Memory B cell (primary cell): ENCODE measurements at regions not wholly inside any gene's neighbourhood (a gene's known extent, or its start where the extent isn't known, plus 50 kb on each side); places are given as distances from the start of the nearest gene placed in this dataset.

Experiments
- ATAC-seq: fragments of 150-1000 bp; cut with Tn5 transposase; 2 replicates; pipeline ENCODE4 v1.10.0; 2021; ENCODE audit warnings: low read depth, mild to moderate bottlenecking, moderate library complexity
- DNase-seq, 2 donors: peaks; one replicate each; pipeline ENCODE4 v3.0.0; 2022; ENCODE audit warnings: low spot score in 2 of 2
- H3K27ac Mint-ChIP-seq: one replicate; pipeline ENCODE4 v1.8.0; 2022; ENCODE audit warnings: mild to moderate bottlenecking, moderate library complexity, mixed read lengths
- H3K27me3 Mint-ChIP-seq: one replicate; pipeline ENCODE4 v1.8.0; 2022; ENCODE audit warnings: mixed read lengths
- H3K36me3 Mint-ChIP-seq: one replicate; pipeline ENCODE4 v1.8.0; 2022; ENCODE audit warnings: mild to moderate bottlenecking, mixed read lengths
- H3K4me1 Mint-ChIP-seq: one replicate; pipeline ENCODE4 v1.8.0; 2022; ENCODE audit warnings: mixed read lengths
- H3K4me3 Mint-ChIP-seq: one replicate; pipeline ENCODE4 v1.8.0; 2022; ENCODE audit warnings: mild to moderate bottlenecking, moderate library complexity, mixed read lengths
- H3K9me3 Mint-ChIP-seq: one replicate; pipeline ENCODE4 v1.8.0; 2022; ENCODE audit warnings: mixed read lengths

DNA sequence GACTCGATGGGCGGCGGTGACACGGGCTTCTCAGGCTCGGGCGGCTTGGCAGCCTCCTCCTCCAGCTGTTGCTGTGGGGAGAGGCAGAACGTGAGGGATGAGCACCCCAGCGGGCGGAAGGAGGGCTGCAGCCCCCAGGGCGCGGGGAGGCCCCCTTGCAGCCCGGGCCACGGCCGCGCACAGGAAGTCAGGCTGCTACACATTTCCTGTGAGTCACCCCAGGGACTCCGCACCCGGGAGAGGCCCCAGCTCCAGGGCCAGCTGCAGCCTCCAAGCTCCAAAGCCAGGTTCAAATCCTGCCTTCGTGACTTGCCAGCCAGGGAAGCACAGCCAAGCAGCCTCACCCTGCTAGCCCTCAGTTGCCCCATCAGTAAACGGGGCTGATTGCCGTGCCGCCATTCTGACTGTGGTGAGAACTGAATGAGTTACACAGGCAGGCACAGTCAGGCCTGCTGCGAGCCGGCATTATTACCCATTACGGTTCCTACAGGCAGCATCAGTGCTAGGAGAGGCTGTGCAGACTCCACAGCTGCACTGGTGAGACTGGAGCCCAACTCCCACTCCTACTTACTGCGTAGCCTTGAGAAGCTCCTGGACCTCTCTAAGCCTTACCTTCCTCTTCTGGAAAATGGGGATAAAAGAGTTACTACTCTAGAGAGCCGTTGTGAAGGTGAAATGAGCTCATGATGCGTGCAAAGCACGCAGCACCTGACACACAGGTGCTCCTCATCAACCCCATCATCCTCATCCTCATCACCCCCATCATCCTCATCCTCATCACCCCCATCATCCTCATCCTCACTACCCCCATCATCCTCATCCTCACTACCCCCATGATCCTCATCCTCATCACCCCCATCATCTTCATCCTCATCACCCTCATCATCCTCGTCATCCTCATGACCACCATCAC, 100.9 kb downstream of the NCOR2 start:
- peaks cover 58% of the 10 kb centered on the region for H3K4me1 Mint-ChIP-seq
- H3K27ac Mint-ChIP-seq: peak overlapping the region; percentile 94
- peaks cover 37% of the 10 kb centered on the region for H3K36me3 Mint-ChIP-seq
- peak; percentile 78 to 83 for DNase-seq
- peak; percentile 98 for ATAC-seq
- peaks cover 3% of the 10 kb centered on the region for H3K9me3 Mint-ChIP-seq
- H3K4me3 Mint-ChIP-seq: peak overlapping the region; percentile 67
- H3K27me3 Mint-ChIP-seq: no peaks in the 10 kb centered on the region

DNA sequence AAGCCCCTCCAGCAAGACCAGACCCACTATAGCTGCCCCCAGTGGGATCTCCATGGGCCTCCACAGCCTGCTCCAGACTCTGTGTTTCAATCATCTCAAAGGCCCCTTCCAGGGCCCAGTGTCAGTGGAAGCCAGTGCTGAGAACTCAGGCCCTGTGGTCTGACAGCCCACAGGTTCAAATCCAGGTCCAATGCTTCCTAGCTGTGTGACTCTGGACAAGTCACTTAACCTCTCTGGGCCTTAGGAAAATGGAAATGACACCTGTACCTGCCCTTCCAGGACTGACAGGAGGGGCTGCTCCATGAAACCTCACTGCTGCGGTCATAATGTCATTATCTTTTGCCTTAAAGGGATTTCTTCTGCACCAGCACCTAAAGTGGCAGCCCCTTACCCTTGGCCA, 101.9 kb downstream of the NCOR2 start:
- H3K36me3 Mint-ChIP-seq: peaks cover 34% of the 10 kb centered on the region
- H3K27me3 Mint-ChIP-seq: no peaks in the 10 kb centered on the region
- peaks cover 3% of the 10 kb centered on the region for H3K9me3 Mint-ChIP-seq
- H3K4me1 Mint-ChIP-seq: peaks cover 55% of the 10 kb centered on the region
- DNase-seq (no peak), ATAC-seq (no peak)
- peak overlapping the region; percentile 67 for H3K4me3 Mint-ChIP-seq
- peak overlapping the region; percentile 94 for H3K27ac Mint-ChIP-seq

DNA sequence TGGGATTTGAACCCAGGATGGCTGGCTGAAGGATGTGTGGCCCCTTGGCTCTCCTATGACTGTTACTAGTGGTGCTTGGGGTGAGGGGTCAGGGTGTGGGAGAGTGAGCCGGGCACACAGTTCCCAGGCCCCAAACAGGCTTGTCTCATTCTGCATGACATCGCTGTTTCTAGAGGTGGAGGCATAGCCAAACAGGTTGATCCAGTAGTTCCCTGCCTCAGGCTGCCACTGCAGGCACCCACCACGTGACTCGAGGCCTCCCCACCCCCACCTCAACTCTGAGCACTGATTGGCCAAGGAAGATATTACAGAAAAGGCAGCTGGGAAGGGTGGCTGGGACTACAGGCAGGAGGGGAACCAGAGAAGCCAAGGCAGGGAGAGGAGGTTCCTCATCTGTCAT, 102.6 kb downstream of the NCOR2 start:
- ATAC-seq: no peak
- peaks cover 3% of the 10 kb centered on the region for H3K9me3 Mint-ChIP-seq
- H3K27me3 Mint-ChIP-seq: no peaks in the 10 kb centered on the region
- no peak for DNase-seq
- peak overlapping the region; percentile 54 for H3K27ac Mint-ChIP-seq
- H3K4me1 Mint-ChIP-seq: peaks cover 50% of the 10 kb centered on the region
- peak overlapping the region; percentile 7 for H3K4me3 Mint-ChIP-seq
- H3K36me3 Mint-ChIP-seq: peaks cover 31% of the 10 kb centered on the region

DNA sequence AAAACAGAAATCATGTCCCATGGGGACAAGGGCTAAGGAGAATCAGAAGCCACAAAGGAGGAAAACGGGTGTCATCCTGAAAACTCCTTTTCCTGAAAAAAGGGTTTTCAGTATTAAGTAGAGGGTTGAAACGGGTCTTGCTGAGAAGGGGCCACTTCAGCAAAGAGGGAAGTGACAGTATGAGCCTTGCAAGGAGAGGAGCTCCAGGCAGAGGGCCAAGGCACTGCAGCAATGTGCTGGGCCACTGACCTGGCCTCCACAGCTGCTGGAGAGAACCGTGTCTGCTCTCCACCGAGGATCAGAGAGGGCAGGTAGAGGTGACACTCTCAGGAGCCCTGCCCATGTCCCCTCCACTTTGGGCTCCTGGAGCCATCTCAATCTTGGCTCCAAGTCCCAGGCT, 103.3 kb downstream of the NCOR2 start:
- DNase-seq (no peak), ATAC-seq (no peak)
- Mint-ChIP-seq H3K9me3 (peaks cover 3% of the 10 kb centered on the region), H3K36me3 (peaks cover 28% of the 10 kb centered on the region), H3K4me3 (no peak overlapping the region), H3K27ac (peak overlapping the region; percentile 54), H3K4me1 (peaks cover 45% of the 10 kb centered on the region), H3K27me3 (no peaks in the 10 kb centered on the region)

DNA sequence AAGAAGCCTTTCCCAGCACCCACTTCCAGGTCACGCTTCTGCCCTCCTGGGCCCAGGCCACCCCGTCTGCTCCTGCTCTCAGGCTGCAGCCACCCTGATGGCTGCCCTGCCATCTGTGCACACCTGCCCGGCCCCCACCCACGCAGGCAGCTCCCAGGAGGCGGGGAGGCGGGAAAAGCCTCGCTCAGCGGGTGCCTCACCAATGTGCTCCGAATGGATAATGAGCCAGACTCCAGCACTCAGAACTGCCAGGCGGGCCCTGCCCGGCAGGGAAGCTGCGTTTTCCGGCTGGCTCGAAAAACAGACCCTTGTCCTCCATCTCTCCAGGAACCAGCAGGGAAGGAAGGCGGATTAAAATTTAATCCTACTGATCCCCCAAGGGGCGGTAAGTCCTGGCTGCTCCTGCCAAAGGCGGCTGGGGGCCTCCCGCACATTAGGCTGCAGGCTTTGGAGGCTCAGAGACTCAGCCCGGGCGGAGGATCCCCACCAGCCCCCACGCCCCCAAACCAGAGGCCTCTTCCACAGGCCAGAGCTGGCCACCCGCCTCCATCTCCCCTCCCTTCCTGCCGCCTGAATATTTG, 104.0 kb downstream of the NCOR2 start:
- peaks cover 3% of the 10 kb centered on the region for H3K9me3 Mint-ChIP-seq
- no peak for ATAC-seq
- H3K36me3 Mint-ChIP-seq: peaks cover 32% of the 10 kb centered on the region
- DNase-seq: no peak
- peaks cover 39% of the 10 kb centered on the region for H3K4me1 Mint-ChIP-seq
- H3K4me3 Mint-ChIP-seq: no peak overlapping the region
- H3K27me3 Mint-ChIP-seq: no peaks in the 10 kb centered on the region
- H3K27ac Mint-ChIP-seq: peak overlapping the region; percentile 68

DNA sequence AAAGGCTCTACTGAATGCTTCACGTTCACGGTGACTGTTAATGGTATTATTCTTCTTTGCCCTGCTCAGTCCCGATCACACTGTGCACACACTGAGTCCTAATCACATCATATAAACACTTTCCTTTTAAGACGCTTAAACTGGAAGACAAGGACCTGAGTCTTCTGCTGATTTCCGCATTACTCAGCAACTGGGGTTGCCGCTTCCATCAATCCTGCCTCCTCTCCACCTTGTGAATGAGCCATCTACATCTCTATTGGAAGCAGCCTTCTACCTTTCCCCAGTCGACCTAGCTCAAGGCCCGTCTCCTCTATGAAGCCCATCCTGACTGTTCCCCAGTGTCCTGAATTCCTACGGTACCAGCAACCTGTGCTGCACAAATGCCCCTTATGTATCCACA, 104.7 kb downstream of the NCOR2 start:
- H3K4me1 Mint-ChIP-seq: peaks cover 36% of the 10 kb centered on the region
- H3K27me3 Mint-ChIP-seq: no peaks in the 10 kb centered on the region
- H3K9me3 Mint-ChIP-seq: peaks cover 3% of the 10 kb centered on the region
- H3K36me3 Mint-ChIP-seq: peaks cover 32% of the 10 kb centered on the region
- ATAC-seq (no peak), DNase-seq (no peak)
- peak overlapping the region; percentile 68 for H3K27ac Mint-ChIP-seq
- no peak overlapping the region for H3K4me3 Mint-ChIP-seq

DNA sequence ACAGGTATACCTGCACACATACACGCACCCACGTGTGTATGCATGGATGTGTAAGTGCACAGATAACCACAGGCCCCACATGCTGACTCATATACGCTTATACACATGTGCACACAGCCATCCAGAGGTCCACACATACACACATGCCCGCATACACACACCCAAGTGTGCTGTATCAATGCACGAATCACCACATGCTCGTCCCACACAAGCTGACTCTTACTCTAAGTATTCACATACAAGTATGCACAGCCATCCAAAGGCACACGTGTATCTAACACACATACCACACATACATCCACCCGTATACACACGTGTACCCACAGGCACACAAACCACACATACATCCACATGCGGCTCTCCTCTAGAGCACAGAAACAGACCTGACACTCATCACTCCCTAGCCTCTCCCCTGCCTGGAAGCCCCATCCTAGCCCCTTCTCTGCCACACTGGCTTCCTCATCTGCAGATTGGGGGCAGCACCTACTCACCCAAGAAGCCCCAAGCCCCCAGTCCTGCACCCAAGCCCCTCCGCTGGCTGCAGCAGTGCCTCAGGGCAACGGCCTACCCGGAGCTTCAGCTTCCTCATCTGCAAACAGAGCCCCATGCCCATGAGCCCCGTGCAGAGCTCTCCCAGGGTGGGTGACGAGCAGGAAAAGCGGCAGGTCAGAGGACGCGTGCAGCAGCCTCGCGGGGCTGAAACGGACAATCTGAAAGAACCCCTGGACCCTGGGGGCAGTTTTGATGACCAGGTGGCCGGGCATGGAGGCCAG, 105.4 kb downstream of the NCOR2 start:
- Mint-ChIP-seq H3K4me3 (no peak overlapping the region), H3K9me3 (no peaks in the 10 kb centered on the region), H3K4me1 (peaks cover 34% of the 10 kb centered on the region), H3K27me3 (no peaks in the 10 kb centered on the region), H3K36me3 (peaks cover 32% of the 10 kb centered on the region), H3K27ac (no peak overlapping the region)
- DNase-seq (no peak), ATAC-seq (no peak)

DNA sequence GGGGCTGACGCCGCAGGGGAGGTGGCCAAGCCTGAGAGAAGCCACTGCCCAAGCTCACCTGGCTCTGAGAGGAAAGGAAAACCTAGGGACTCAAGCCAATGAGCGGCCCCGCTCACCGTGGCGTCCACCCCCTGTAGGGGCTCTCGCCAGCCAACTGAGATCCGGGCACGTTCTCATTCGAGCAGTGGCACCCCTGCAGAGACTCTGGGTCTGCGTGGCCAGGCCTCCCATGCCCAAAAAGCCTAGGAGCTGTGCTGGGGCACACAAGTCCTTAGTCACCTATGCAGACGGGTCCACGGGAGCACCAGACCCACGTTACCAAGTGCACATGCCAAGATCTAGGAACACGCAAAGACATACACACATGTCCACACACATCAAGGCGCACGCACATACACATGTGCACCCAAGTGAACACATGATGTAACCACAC, 106.2 kb downstream of the NCOR2 start:
- Mint-ChIP-seq H3K4me3 (no peak overlapping the region), H3K4me1 (peaks cover 30% of the 10 kb centered on the region), H3K27me3 (no peaks in the 10 kb centered on the region), H3K36me3 (peaks cover 28% of the 10 kb centered on the region), H3K9me3 (no peaks in the 10 kb centered on the region), H3K27ac (no peak overlapping the region)
- ATAC-seq (no peak), DNase-seq (no peak)

DNA sequence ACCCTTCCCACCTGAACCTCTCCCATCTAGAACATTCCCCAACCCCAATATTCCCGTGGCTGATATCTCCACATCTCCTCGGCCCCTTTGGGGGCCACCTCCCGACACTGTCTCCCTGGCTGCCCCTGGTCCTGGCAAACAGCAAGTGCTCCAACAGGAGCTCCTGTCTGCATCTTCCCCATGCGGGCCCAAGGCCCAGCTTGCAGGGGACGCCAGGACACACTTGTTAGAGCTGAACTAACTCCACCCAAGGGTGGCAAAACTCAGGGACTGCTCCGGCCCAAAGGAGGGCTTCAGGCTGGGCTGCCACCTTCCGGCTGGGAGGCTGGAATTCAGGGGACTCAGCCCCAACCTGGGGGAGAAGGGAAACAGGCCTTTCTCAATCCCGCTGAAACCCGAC, 106.6 kb downstream of the NCOR2 start:
- Mint-ChIP-seq H3K27me3 (no peaks in the 10 kb centered on the region), H3K9me3 (no peaks in the 10 kb centered on the region), H3K4me1 (peaks cover 30% of the 10 kb centered on the region), H3K27ac (no peak overlapping the region), H3K36me3 (peaks cover 28% of the 10 kb centered on the region), H3K4me3 (no peak overlapping the region)
- no peak for ATAC-seq
- DNase-seq: no peak

DNA sequence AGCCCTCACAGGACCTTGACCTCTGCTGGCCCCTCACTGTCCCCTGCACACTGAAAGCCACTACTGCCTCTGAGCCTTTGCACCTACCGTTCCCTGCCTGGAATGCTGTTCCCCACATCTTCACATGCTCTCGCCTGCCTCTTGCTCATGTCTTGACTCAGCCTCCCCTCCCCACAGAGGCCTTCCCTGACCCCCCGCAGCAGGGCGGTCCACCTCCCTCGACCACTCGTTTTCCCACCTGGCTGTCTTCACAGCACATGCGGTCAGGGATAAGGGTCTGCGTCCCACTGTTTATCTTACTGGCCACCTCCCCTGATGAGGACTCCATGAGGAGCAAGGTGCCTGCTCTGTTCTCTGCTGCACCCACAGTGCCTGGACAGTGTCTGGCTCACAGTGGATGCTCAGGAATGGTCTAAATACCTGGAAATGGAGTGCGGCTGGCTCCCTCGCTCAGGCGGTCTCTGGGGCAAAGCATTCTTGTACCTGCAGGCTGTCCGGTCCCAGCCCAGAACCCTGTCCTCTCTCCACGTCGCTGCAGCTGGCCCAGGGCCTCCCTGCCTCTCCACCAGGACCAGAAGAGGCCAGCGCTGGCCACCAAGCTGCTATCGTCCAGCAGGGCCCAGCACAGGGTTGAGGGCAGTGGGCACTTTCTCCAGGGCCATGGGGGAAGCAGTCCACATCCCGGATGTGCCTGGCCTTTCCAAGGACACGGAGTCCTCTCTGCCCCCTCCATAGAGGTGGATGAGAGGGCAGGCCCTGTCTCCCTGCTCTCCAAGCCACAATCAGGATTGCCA, 107.4 kb downstream of the NCOR2 start:
- ATAC-seq (no peak), DNase-seq (no peak)
- peaks cover 28% of the 10 kb centered on the region for H3K36me3 Mint-ChIP-seq
- H3K4me1 Mint-ChIP-seq: peaks cover 29% of the 10 kb centered on the region
- H3K27me3 Mint-ChIP-seq: no peaks in the 10 kb centered on the region
- no peak overlapping the region for H3K4me3 Mint-ChIP-seq
- H3K27ac Mint-ChIP-seq: peak overlapping the region; percentile 25
- no peaks in the 10 kb centered on the region for H3K9me3 Mint-ChIP-seq

DNA sequence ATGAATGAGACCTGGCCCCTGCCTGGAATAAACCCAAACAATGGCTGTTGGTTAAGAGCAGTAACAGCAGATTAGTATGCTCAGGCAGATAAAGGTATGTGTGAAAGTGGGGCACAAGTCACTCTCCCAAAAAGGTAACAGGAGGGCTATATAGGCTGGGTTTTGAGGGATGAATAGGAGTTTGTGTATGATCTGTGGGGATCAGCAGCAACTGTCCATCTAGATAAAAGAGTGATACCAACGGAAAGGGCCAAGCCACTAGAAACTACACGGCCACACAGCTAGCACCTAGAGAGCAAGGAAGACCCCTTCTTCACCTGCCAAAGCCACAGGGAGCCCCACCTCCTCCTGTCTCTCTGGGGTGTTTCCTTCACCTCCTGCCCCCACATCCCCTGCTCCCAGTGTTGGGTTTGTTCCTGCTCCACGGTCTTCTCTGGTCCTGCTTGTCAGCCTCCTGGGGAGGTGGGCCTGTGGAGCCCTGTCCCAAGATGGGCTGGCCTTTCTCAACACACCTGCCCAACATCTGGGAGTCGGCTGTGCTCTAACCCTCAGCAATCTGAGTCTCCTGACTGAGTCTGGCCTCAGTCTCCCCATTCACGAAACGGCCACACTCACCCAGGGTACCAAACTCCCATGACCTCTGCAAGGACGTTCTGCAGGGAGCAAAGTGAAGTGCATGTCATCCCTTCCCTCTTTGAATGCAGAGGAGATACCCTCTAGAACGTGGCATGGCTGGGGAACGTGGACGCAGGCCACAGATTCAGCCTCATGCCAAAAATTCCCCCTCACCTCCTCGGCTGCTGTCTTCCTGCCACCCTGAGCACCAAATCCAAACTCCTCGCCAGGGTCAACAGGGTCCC, 108.2 kb downstream of the NCOR2 start:
- peak overlapping the region; percentile 25 for H3K27ac Mint-ChIP-seq
- peaks cover 28% of the 10 kb centered on the region for H3K4me1 Mint-ChIP-seq
- H3K36me3 Mint-ChIP-seq: peaks cover 21% of the 10 kb centered on the region
- DNase-seq (no peak), ATAC-seq (no peak)
- no peaks in the 10 kb centered on the region for H3K27me3 Mint-ChIP-seq
- H3K4me3 Mint-ChIP-seq: no peak overlapping the region
- no peaks in the 10 kb centered on the region for H3K9me3 Mint-ChIP-seq

DNA sequence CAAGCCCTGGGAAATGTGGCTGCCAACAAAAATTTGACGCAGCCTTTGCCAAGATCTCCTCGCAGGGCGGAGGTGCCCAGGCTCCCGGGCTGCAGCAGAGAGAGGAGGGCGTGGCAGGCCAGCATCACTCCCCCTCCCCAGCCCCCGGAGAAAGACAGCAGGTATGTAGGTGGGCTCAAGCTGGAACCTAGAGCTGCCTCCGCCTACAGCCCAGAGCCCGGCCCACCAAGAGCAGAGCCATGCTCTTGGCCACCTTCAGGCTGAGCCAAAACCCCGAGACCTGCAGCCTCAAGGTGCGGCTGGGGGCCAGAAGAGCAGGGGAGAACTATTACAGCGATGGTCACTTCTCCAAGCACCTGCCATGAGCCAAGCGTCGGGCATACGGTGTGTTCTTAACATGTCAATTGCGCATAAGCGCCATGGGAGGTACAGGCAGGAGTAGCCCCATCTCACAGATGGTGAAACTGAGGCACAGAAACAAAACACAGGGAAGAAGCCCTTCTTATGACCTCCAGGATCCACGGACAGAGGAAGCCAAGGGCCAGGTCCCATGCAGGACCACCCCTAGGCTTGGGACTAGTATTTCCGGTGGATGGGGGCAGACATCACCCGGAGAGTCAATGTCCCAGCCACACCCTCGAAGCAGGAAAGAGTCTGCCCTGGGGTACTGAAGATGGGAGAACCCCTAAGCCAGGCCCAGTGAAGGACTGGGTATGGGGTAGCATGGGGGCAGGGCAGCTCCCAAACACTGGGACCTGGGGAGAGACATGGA, 109.0 kb downstream of the NCOR2 start:
- Mint-ChIP-seq H3K4me1 (peaks cover 31% of the 10 kb centered on the region), H3K4me3 (no peak overlapping the region), H3K27me3 (no peaks in the 10 kb centered on the region), H3K27ac (peak overlapping the region; percentile 95), H3K36me3 (peaks cover 21% of the 10 kb centered on the region), H3K9me3 (no peaks in the 10 kb centered on the region)
- DNase-seq (no peak), ATAC-seq (no peak)
